DMS 273 treated with DMSO at 0.1 percent for 48 hours (cell line): ENCODE measurements at regions not wholly inside any gene's neighbourhood (a gene's known extent, or its start where the extent isn't known, plus 50 kb on each side); places are given as distances from the start of the nearest gene placed in this dataset.
"Not testable (repeated sequence)": the region's sequence is repeated elsewhere in the genome, so short reads cannot be mapped to it uniquely, and the experiment has no call there.

Experiments
- DNase-seq: peaks from one replicate; lab custom pipeline; 2025; lab: John Stamatoyannopoulos, UW

DNA sequence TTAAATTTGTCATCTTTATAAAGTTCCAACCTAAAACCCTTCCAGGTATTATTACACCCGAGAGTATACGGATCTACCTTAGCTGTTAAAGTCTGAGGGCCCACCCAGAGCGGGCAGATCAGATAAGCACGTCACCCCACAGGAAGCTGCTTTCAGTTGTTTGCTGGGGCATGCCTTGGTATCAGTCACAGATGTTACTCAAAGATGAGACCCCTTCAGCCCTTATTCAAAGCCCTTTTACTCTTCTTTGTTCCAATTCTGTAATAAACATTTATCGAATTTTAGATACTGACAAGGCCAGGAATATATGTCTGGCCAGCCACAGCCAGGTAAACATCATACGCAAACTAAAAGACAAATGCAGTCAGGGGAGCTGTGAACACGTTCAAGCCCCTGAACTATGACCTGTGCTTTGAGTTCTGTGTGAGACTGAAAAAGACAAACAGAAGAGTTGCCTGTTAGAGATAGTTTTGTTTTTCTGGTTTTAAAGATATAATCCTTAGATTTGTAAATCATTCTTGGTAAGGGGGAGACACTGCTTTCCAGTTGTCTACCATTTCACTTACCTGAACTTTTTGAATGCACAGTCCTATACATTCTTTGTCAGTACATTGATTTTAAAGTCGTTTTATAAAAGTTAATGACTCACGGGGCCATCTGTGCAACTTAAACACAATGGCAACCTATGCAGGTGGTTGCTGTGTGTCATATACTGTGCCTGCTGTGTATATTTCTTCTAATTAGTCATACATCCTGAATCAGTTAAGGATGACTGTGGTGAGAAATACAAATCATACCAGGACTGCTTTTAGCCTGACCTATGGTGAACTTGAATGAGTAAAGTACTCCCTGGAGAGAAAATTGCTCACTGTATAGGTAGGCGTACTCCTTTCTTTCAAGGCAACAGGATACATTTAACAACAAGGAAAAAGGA lies 100.5 kb upstream of the ITPRID2 start:
- DNase-seq: peak; percentile 27

DNA sequence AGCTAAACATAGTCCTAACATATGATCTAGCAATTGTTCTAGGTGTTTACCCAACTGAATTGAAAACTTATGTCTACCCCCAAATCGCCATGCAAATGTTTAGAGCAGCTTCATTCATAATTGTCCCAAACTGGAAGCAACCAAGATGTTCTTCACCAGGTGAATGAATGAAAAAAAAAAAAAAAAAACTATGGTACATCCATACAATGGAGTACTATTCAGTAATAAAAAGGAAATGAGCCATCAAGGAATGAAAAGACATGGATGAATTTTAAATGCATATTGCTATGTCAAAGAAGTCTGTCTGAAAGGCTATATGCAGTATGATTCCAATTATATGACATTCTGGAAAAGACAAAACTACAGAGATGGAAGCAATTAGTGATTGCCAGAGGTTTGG lies 98.6 kb upstream of the ITPRID2 start:
- DNase-seq: no peak

DNA sequence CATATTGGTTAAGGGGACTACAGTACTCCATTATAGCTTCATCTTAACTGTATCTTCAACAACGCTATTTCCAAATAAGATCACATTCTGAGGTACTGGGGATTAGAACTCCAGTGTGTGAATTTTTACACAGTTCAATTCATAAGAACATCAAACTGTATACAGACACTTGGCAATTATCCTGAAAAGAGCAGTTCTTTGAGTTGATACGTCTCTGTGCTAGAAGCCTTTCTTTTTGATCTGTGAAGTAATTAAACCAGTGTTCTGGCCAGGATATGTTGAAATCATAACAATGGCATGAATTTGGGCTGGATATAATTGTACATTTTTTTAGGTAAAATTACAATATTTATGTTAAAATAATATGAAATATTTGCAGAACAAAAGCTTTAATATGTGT lies 93.5 kb upstream of the ITPRID2 start:
- no peak for DNase-seq

DNA sequence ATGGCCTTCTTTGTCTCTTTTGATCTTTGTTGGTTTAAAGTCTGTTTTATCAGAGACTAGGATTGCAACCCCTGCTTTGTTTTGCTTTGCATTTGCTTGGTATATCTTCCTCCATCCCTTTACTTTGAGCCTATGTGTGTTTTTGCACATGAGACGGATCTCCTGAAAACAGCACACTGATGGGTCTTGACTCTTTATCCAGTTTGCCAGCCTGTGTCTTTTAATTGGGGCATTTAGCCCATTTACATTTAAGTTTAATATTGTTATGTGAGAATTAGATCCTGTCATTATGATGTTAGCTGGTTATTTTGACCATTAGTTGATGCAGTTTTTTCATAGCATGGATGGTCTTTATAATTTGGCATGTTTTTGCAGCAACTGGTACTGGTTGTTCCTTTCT lies 89.2 kb upstream of the ITPRID2 start:
- not testable (repeated sequence) for DNase-seq

DNA sequence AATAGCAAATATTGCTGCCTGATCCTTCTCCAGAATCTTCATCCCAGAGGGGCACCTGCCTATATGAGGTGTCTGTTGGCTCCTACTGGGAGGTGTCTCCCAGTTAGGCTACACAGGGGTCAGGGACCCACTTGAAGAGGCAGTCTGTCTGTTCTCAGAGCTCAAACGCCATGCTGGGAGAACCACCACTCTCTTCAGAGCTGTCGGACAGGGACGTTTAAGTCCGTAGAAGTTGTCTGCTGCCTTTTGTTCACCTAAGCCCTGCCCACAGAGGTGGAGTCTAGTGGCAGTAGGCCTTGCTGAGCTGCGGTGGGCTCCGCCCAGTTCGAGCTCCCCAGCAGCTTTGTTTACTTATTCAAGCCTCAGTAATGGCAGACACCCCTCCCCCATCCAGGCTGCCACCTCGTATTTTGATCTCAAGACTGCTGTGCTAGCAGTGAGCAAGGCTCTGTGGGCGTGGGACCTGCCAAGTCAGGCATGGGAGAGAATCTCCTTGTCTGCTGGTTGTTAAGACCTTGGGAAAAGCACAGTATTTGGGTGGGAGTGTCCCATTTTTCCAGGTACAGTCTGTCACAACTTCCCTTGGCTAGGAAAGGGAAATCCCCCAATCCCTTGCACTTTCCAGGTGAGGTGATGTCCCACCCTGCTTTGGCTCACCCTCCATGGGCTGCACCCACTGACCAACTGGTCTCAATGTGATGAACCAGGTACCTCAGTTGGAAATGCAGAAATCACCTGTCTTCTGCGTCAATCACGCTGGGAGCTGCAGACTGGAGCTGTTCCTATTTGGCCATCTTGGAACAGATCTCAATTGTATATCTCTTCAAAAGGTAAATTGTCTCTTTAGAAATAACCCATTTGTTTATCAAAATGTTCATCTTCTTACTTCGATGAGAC lies 87.4 kb upstream of the ITPRID2 start:
- not testable (repeated sequence) for DNase-seq

DNA sequence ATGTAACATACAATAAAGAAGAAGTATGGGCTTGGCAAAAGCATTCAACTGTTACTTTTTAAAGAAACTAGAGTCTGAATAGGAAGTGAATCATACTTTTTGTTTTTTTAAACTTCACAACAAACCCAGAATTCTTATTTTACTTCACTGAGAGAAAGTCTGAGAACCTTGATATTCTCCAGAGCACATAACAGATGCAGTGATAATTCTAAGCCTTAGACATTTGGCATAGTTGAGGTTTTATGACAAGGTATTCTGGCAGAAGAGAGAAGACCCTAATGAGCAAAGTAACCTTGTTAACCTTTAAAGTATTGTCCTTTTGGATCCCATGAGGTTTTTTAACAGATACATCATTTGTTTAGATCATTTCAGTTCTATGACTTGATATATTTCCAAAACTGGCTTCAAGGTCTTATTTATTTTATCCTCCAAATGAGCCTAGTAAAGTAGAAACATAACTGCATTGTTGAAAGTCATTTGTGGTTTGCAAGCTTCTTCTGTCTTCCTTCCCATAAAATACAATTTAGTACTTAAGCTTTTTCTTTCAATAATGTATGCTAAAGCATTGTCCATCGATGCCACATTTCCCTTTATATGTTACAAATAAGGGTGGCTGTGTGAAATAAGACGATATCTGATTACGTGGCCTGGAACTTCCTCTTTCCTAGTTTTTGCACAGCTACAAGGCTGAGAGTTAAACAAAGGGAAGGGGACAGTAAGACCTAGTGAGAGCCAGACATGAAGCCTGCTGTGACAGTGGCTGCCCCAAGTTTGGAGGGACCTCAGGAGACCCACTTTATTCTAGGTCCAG lies 86.1 kb upstream of the ITPRID2 start:
- DNase-seq: no peak

DNA sequence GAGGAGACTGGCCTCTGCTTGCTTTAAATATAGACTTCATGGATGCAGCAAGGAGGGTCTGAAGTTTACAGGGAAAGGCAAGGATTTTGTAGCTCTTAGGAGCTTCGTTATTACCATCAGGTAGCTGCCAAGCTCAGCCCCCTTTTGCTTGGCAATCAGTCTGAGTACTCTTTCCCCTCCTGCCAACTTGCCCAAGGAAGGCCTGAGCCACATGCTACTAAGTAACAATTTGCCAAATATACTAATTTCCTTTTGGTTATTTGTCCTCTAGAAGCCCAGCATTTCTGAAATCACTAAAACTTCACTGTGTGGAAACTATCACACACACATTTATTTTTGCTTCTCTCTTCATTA lies 85.5 kb upstream of the ITPRID2 start:
- no peak for DNase-seq

DNA sequence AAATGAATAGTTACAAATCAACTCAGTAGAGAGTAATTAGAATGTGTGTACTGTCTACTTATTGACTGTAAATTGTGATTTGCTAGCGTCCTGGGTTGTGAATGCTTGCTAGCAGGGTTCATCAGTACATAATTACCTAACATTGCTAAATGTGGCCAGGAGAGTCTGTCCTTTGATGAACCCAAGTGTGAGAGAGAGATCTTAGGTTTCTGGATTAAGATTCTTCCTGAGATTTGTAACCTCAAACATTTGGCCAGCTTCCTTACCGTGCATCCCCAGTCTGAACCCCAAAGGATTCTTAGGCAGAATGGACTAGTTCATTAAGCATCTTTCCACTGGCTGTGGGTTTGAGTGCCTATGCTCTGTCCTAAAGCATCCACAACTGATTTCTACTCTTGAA lies 84.0 kb upstream of the ITPRID2 start:
- DNase-seq: no peak

DNA sequence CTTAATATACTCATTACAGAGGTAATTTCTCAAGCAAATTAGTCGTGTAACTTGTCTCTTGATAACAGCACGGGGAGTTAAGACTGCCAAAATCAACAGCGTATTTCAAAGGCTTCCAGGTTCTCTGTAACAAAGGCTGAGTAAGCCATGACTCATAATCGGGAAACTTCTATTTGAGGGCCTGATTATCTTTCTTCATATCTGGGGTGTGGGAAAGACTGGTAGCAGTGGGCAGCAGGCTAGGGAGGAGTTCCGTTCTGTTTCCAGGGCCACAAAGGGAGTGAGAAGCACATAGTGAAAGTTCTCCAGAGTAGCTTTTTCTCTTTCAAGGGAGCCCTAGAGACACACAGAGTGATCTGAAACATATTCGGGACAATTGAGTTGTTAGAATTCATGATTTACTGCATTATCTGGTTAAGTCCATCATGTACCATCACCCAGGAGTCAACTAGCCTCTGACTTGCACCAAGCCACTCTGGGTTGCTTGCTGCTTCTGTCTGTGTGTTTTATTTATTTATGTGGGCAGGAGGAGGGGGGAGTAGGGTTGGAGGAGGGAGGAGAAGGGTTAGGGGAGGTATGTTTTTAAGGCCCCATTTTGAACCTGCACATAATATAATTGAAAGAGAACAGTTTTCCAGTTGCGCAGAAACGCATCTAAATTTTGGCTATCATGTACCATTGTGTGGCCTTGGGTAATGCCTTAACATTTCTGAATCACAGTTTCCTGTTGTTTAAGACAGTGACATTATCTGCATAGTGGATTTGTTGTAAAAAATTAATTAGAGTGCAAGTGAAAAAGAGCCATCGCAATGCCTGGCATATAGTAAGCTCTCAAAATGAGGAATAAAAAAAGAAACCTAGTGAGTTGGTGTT lies 80.5 kb upstream of the ITPRID2 start:
- DNase-seq: no peak

DNA sequence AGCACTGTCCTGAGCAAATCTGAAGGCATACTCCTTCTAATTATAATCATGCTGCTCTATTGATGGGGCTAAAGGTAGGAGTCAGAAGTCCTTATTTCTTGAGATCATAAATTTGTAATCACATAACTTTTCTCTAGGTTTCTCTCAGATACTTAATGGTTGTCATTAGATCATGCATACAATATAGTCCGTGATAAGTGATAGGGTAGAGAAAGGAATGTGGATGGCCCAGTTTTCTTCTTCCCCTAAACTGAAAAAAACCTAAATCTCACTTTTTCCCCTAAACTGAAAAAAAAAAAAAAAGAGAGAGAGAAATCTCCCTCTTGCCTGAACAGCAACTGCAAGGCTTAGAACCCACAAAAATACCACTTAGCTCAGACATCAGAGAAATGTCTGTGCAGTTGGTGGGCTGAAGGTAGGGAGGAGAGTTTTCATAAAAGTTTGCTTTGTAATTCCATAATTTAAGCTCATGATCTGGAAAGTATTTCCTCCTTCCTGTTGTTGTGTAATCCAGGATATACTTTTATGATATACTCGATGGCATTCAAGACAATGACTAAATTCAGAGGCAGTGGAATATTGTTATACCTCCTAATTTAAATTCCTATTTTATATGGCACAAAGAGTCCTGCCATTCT lies 79.3 kb upstream of the ITPRID2 start:
- no peak for DNase-seq

DNA sequence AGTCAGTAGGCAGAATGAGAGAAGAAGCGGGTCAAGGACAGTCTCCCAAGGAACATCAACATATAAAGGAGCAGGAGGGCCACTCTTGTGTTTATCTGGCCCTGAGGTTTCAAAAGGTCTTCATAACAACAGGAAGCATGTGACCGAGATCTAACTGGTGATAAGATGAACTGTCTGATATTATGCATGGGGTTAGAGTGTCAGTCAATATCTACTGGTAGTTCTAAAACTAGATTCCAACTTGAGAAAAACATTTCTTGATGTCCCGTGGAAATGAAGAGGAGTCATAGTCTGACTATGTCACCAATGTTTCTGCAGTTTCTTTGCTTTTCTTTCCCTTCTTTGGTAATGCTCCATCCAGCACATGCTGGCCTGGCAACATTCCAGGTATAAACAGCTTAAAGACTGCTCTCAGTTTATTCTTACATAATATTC lies 77.5 kb upstream of the ITPRID2 start:
- no peak for DNase-seq

DNA sequence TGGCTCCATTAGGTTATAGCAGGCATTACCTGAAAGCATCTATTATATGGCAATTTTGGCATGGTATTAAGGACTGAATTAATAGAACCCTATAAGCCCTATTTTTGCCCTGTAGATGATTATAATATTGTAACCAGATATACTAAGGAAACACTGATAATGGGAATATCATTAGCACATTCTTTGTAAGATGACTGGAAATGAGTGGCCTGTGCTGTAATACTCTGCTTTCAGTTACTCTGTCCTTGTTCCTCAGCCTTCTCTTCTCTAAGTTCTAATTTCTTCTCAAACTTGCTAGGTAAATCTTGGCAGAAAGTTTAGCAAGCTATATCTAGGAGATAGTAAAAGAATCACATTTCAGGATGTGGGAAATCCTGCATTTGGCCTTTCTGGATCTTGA lies 74.0 kb upstream of the ITPRID2 start:
- no peak for DNase-seq

DNA sequence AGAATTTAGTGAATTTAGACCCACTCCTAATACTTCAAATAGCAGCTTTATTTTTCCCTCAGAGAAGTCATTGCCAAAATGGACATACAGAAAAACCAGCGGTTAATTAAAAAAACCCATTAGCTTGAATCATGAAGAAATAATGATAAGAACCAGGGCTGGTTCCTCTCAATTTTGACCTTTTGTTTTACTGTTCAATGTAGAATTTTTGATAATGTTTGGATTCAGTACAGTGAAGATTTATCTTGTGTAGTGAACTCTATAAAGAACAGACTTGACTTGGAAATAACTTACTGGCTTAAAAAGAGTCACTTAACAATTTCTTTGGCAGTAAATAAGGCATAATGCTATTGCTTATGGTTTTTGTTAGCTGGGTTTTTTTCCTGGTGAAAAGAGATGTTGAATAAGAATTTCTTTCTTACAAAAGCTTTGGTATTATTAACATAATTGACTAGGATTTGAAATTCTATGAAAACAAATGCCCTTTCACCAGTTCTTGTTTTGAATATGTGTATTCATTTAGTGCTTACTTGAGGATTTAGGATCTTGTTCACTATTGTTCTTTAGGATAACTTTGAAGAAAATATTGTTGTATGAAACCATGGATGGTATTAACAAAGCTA lies 73.4 kb upstream of the ITPRID2 start:
- DNase-seq: no peak

DNA sequence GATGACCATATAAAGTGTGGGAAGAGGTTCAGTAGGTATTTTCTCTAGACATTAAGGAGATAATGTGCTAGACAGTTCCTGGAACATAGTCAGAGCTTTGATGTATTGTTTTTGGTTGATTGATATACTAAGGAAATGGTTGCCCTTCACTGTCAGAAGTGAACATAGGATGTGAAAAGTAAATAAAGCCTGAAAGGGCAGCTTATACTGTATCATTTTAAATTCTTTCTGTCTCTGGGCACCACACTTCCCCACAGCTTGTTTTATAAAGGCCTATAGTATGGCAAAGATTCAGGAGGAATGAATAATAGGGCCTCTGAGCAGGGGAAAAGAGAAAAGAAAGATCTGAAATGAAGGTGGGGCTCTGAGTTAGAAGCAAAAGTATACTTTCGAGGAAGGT lies 72.7 kb upstream of the ITPRID2 start:
- no peak for DNase-seq

DNA sequence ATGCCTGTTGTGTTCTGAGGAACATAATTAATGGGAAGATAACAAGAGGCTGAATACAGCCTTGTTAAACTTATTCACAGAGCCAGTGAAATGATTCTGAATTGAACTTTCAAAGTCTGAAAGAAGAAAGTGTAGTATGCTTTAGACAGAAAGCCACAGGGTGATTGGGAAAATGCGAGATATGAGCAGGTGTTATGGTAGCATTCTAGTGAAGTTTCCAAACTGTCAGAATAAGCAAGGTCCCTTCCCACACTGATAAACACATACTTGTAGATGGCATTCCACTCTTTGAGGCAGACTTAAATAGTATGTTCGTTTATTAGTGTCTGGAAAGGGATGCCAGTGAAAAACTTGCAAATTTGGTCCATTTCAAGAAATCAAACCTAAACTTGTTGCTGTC lies 70.5 kb upstream of the ITPRID2 start:
- no peak for DNase-seq

DNA sequence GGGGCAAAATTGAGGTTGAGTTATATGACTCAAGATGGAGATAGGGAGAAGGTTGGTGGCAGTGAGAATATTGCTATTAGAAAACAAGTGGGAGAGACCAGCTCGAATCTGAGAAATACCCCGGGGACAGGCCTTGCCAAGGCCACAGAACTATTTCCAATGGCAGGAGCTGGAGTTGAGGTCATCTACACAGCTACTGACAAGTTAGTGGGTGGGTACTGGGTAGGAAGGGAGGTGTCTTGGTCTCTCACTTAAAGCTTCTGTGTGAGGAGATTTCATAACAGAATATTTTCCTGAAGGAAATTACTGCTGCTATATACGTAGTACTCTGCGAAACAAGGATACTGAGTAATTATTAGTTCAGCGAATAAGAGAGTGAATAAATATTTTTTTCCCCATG lies 69.4 kb upstream of the ITPRID2 start:
- no peak for DNase-seq

DNA sequence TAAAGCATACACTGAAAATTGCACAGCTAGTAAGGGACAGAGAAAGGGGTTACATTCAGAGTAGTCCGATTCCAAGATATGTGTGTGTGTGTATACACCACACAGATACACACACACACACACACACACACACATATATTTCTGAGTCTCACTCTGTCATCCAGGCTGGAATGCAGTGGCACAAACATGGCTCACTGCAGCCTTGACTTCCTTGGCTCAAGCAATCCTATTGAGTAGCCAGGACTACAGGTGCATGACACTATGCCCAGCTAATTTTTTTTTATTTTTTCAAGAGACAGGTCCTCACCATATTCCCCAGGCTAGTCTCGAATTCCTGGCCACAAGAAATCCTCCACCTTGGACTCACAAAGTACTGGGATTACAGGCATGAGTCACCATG lies 68.1 kb upstream of the ITPRID2 start:
- no peak for DNase-seq

DNA sequence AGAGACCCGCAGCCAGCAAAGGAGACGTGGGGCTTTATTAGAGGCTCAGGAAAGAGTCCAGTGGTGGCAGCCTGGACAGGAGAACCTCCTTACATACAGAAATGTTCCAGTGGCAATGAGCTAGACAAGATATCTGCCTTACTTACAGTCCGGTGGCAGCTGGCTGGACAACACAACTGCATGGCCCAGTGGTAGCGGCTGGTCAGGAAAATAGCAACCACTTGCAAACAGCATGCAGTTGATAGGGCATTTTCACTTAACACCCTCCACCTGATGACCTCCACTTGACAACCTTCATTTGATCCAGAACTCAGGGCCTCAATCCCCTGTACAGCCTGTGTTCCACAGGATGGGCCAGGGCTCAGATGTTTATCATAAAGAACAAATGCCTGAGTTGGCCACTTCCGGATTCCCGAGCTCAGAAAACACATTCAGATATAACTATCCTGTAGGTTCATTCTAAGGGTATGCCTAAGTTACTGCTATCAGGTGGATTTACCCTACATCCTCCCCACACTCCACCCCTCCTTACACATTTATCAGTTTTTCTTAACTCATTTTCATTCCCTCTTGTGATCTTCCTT lies 63.3 kb upstream of the ITPRID2 start:
- no peak for DNase-seq

DNA sequence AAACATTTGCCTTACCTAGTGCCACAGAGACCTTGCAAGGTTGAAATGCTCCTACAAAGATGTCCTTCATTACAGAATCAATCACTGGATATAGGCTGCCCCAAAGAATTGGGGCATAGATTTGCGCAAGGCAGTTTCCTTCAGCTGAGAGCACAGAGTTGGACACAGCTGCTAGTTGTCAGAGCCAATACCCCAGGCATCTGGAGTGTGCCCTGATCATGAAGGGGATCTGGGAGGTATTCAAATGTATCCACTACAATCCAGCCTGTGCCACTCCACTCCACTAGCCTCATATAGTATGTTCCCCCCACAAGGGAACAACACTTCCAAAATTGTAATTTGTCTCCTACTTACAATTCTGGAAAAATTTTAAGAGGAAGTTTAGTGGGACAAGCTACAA lies 62.3 kb upstream of the ITPRID2 start:
- DNase-seq: no peak

DNA sequence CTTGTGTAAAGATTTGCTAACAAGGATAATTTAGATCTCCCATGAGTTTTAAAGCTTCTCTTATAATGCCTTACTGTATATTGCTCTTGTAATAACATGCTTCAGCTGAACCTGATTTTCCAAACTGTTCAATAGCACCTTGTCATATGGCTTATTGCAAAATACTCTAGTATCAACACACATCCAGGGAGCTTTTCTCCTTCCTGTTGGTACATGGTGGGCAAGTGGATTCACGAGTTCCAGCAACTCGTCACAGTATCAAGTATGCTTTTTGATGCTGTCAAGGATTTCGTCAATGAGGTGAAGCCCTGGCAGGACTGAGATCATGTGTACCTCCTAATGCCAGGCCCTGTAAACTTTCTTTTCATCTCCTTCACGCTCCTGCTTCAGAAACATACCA lies 59.5 kb upstream of the ITPRID2 start:
- DNase-seq: no peak
